Chondrocyte (in vitro differentiated cells): ENCODE measurements at regions not wholly inside any gene's neighbourhood (a gene's known extent, or its start where the extent isn't known, plus 50 kb on each side); places are given as distances from the start of the nearest gene placed in this dataset.

Source experiments
- DNase-seq: peaks from one replicate; pipeline ENCODE4 v3.0.0; 2021; ENCODE audit warnings: mixed read lengths, low spot score
- H3K27ac Mint-ChIP-seq: one replicate; pipeline ENCODE4 v1.8.0; 2021; ENCODE audit warnings: mild to moderate bottlenecking, moderate library complexity, mixed read lengths; ENCODE audit not compliant: unreplicated experiment
- H3K27me3 Mint-ChIP-seq: 2 replicates; pipeline ENCODE4 v1.8.0; 2021; ENCODE audit warnings: low read depth, mixed read lengths
- H3K36me3 Mint-ChIP-seq: 2 replicates; pipeline ENCODE4 v1.8.0; 2021; ENCODE audit warnings: low read depth, mixed read lengths
- H3K4me1 Mint-ChIP-seq: 2 replicates; pipeline ENCODE4 v1.8.0; 2021; ENCODE audit warnings: low read depth, mild to moderate bottlenecking, mixed read lengths
- H3K4me3 Mint-ChIP-seq: one replicate; pipeline ENCODE4 v1.8.0; 2021; ENCODE audit warnings: mild to moderate bottlenecking, moderate library complexity, mixed read lengths; ENCODE audit not compliant: unreplicated experiment
- H3K9me3 Mint-ChIP-seq: 2 replicates; pipeline ENCODE4 v1.8.0; 2021; ENCODE audit warnings: low read depth, mixed read lengths
- TF ChIP-seq, protein P1 (sequence below): fragments of 200-600 bp; sonication (generic); IDR thresholded peaks from 2 replicates; pipeline ENCODE4 v1.5.0; 2021; ENCODE audit warnings: antibody characterized with exemption, mild to moderate bottlenecking, moderate library complexity

DNA sequence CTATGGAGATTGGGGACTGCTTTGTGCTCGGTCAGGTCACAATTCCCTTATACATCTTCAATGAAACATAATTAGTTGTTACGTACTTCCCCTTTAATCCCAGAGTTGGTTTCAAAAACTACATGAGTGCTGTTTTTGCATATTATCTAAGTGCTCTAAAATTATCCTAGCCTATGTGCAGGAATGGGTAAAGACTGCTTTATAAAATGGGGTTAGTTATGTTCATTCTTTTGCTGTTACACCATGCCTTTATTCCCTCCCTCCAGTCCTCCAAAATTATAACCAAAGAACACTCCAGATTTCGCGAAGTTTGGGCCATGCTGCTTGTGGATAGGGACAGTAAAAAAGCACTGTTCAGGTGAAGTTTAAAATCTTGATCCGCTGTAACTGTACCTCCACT lies 173.9 kb upstream of the SNX7 start:
- Mint-ChIP-seq H3K27me3 (peaks cover 4% of the 10 kb centered on the region), H3K36me3 (no peaks in the 10 kb centered on the region), H3K9me3 (no peaks in the 10 kb centered on the region), H3K4me1 (no peaks in the 10 kb centered on the region), H3K4me3 (no peak overlapping the region), H3K27ac (no peak overlapping the region)
- no peak for DNase-seq
- TF ChIP-seq, protein P1, sequence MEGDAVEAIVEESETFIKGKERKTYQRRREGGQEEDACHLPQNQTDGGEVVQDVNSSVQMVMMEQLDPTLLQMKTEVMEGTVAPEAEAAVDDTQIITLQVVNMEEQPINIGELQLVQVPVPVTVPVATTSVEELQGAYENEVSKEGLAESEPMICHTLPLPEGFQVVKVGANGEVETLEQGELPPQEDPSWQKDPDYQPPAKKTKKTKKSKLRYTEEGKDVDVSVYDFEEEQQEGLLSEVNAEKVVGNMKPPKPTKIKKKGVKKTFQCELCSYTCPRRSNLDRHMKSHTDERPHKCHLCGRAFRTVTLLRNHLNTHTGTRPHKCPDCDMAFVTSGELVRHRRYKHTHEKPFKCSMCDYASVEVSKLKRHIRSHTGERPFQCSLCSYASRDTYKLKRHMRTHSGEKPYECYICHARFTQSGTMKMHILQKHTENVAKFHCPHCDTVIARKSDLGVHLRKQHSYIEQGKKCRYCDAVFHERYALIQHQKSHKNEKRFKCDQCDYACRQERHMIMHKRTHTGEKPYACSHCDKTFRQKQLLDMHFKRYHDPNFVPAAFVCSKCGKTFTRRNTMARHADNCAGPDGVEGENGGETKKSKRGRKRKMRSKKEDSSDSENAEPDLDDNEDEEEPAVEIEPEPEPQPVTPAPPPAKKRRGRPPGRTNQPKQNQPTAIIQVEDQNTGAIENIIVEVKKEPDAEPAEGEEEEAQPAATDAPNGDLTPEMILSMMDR, result no peak

DNA sequence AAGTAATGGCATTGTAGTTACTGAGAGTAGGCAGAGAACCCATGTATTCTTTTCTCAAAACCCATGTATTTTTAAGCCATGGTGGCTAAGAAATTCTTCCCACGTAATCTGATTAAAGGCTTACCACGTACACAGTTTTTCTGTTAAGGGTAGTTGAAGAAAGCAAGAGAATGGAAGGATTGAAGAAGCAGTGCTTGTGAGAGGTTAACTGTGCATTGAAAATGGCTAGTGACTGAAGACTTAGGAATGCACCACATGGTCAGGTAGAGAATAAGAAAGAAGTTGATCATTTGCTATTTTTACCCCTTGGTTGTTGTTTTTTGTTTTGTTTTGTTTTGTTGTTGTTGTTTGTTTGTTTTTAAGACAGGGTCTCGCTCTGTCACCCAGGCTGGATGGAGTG lies 178.9 kb upstream of the SNX7 start:
- H3K27ac Mint-ChIP-seq, result no peak overlapping the region
- no peaks in the 10 kb centered on the region for H3K9me3 Mint-ChIP-seq
- no peak overlapping the region for H3K4me3 Mint-ChIP-seq
- peaks cover 16% of the 10 kb centered on the region for H3K4me1 Mint-ChIP-seq
- H3K27me3 Mint-ChIP-seq, result peaks cover under 1% of the 10 kb centered on the region
- TF ChIP-seq, protein P1, result no peak
- DNase-seq, result no peak
- no peaks in the 10 kb centered on the region for H3K36me3 Mint-ChIP-seq

DNA sequence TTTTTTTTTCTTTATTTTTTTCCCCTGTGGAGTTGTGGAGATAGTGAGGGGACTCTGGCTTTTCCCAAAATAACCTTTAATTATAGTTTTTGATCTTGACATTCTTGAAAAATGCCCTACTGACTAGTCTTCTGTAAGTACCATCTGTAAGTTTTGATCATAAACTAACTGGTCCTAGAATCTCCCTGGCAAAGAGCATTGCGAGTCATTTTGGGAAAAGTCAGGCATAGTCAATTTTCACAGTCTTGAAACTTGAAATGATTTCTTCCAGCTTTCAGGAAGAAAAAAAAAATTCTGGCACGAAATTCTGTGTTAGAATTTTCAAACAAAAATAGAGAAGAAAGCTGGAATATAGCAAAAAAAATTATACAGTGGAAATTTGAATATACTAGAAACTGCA lies 181.2 kb upstream of the SNX7 start:
- TF ChIP-seq, protein P1, result no peak
- H3K36me3 Mint-ChIP-seq, result no peaks in the 10 kb centered on the region
- no peak for DNase-seq
- H3K9me3 Mint-ChIP-seq, result no peaks in the 10 kb centered on the region
- H3K4me1 Mint-ChIP-seq, result peaks cover 16% of the 10 kb centered on the region
- H3K27ac Mint-ChIP-seq, result no peak overlapping the region
- no peak overlapping the region for H3K4me3 Mint-ChIP-seq
- H3K27me3 Mint-ChIP-seq, result no peaks in the 10 kb centered on the region

DNA sequence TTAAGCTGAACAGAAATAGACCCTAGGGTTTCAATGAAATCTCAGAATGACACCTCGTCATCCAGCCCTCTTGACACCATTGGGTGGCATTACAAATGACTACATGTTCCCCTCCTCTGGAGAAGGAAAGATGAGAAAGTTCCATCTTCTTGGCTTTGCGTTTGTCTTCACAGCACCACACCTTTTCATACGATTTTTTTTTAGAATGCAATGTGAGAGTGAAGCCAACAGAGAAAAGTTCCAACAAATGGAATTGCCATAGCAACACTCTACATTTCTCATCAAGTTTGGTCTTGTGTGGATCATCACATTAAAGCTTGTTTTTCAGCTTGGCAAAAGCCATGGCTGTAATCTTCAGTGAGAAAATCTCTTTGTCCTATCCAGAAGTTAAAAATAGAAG lies 183.4 kb upstream of the SNX7 start:
- TF ChIP-seq, protein P1, result no peak
- no peaks in the 10 kb centered on the region for H3K27me3 Mint-ChIP-seq
- no peaks in the 10 kb centered on the region for H3K9me3 Mint-ChIP-seq
- DNase-seq, result no peak
- H3K36me3 Mint-ChIP-seq, result no peaks in the 10 kb centered on the region
- H3K27ac Mint-ChIP-seq, result no peak overlapping the region
- no peak overlapping the region for H3K4me3 Mint-ChIP-seq
- peaks cover 16% of the 10 kb centered on the region for H3K4me1 Mint-ChIP-seq

DNA sequence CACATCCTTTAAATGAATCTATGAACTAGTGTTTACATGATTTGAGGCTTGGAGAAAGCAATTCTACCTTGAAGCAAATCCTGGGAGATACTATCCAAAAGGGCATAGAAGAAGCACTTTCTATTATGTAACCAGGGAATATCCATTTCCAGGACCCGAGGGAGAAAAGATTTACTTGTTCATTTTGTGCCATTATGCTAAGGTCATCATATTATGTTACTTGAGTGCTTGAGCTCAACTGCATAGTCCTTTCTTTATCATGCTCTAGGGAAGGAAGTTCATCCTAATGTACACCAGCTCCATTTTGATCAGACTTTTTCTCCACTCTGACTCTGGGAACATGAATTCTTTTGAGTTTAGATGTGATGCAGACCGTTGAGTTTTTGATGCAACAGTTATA lies 188.6 kb upstream of the SNX7 start:
- H3K4me1 Mint-ChIP-seq, result no peaks in the 10 kb centered on the region
- no peaks in the 10 kb centered on the region for H3K9me3 Mint-ChIP-seq
- H3K27me3 Mint-ChIP-seq, result no peaks in the 10 kb centered on the region
- H3K4me3 Mint-ChIP-seq, result no peak overlapping the region
- DNase-seq, result no peak
- TF ChIP-seq, protein P1, result no peak
- H3K27ac Mint-ChIP-seq, result no peak overlapping the region
- H3K36me3 Mint-ChIP-seq, result no peaks in the 10 kb centered on the region
